Neural cell (in vitro differentiated cells): ENCODE measurements at regions not wholly inside any gene's neighbourhood (a gene's known extent, or its start where the extent isn't known, plus 50 kb on each side); places are given as distances from the start of the nearest gene placed in this dataset.
A peak's percentile ranks its signal among the peaks of the same experiment; 100 is the strongest.

Experiments used
- H2AFZ ChIP-seq: fragments of 200-600, 300-800 bp; sonication (generic), shearing (Covaris generic); 2 replicates; pipeline ENCODE4 v1.6.0; 2014; ENCODE audit warnings: low read depth, mild to moderate bottlenecking, antibody characterized with exemption, low read length, moderate library complexity
- H3F3A ChIP-seq: fragments of 200-600 bp; shearing (Covaris generic); 2 replicates; pipeline ENCODE4 v1.6.1; 2016; ENCODE audit warnings: mild to moderate bottlenecking, moderate library complexity, mixed read lengths, antibody characterized with exemption, low read length; ENCODE audit not compliant: insufficient read depth, poor library complexity, severe bottlenecking
- H3K27ac ChIP-seq: fragments of 200-600, 300-800 bp; sonication (generic), shearing (Covaris generic); 2 replicates; pipeline ENCODE4 v1.5.1; 2014; ENCODE audit warnings: mild to moderate bottlenecking, low read length, moderate library complexity
- H3K27me3 ChIP-seq: fragments of 300-800, 200-600 bp; sonication (generic), shearing (Covaris generic); 2 replicates; pipeline ENCODE4 v1.6.0; 2014; ENCODE audit warnings: mild to moderate bottlenecking, low read depth, low read length, moderate library complexity; ENCODE audit not compliant: insufficient read depth
- H3K36me3 ChIP-seq: fragments of 300-800, 200-600 bp; sonication (generic), shearing (Covaris generic); 2 replicates; pipeline ENCODE4 v1.5.1; 2014; ENCODE audit warnings: mild to moderate bottlenecking, antibody characterized with exemption, low read length, moderate library complexity; ENCODE audit not compliant: insufficient read depth
- H3K4me2 ChIP-seq: fragments of 300-800, 200-600 bp; sonication (generic), shearing (Covaris generic); 2 replicates; pipeline ENCODE4 v1.6.0; 2014; ENCODE audit warnings: mild to moderate bottlenecking, low read length
- H3K4me3 ChIP-seq: fragments of 300-800, 200-600 bp; sonication (generic), shearing (Covaris generic); 2 replicates; pipeline ENCODE4 v1.5.1; 2014; ENCODE audit warnings: mild to moderate bottlenecking, low read length, moderate library complexity
- H3K79me2 ChIP-seq: fragments of 200-600 bp; shearing (Covaris generic); replicated peaks from 2 replicates; pipeline ENCODE4 v1.6.0; 2014; ENCODE audit warnings: mild to moderate bottlenecking, low read length, moderate library complexity; ENCODE audit not compliant: insufficient read depth
- H3K9ac ChIP-seq: fragments of 300-800, 200-600 bp; sonication (generic), shearing (Covaris generic); 2 replicates; pipeline ENCODE4 v1.6.1; 2016; ENCODE audit warnings: mild to moderate bottlenecking, low read length, mixed read lengths
- H3K9me2 ChIP-seq: fragments of 200-600 bp; shearing (Covaris generic); 2 replicates; pipeline ENCODE4 v1.6.1; 2016; ENCODE audit warnings: mild to moderate bottlenecking, low read length, mixed read lengths; ENCODE audit not compliant: insufficient read depth
- H3K9me3 ChIP-seq: fragments of 200-600, 300-800 bp; sonication (generic), shearing (Covaris generic); 2 replicates; pipeline ENCODE4 v1.6.1; 2016; ENCODE audit warnings: mild to moderate bottlenecking, mixed run types, low read length, moderate library complexity, mixed read lengths
- H4K20me1 ChIP-seq: fragments of 200-600 bp; shearing (Covaris generic); 2 replicates; pipeline ENCODE4 v1.6.1; 2016; ENCODE audit warnings: mild to moderate bottlenecking, mixed run types; ENCODE audit not compliant: insufficient read depth
- CTCF ChIP-seq: fragments of 450-650 bp; IDR thresholded peaks from 2 replicates; pipeline ENCODE4 v1.5.1; 2014; ENCODE audit warnings: antibody characterized with exemption, mild to moderate bottlenecking, moderate library complexity; ENCODE audit not compliant: poor library complexity, severe bottlenecking
- EP300 ChIP-seq: fragments of 450-650 bp; conservative IDR thresholded peaks from 2 replicates; pipeline ENCODE4 v1.6.1; 2014; ENCODE audit warnings: antibody characterized with exemption, mild to moderate bottlenecking, moderate library complexity; ENCODE audit not compliant: poor library complexity, severe bottlenecking
- EZH2 ChIP-seq: fragments of 200-600, 300-800 bp; shearing (Covaris generic), sonication (generic); IDR thresholded peaks from 2 replicates; pipeline ENCODE4 v1.6.1; 2014; ENCODE audit warnings: antibody characterized with exemption, low read length, borderline replicate concordance, mild to moderate bottlenecking; ENCODE audit not compliant: insufficient read depth, poor library complexity, severe bottlenecking
- MXI1 ChIP-seq: fragments of 450-650 bp; conservative IDR thresholded peaks from 2 replicates; pipeline ENCODE4 v1.6.1; 2014; ENCODE audit warnings: antibody characterized with exemption, mild to moderate bottlenecking; ENCODE audit not compliant: poor library complexity, severe bottlenecking
- POLR2AphosphoS5 ChIP-seq: IDR thresholded peaks from 2 replicates; pipeline ENCODE4 v1.6.1; 2012
- RAD21 ChIP-seq: fragments of 450-650 bp; conservative IDR thresholded peaks from 2 replicates; pipeline ENCODE4 v1.6.1; 2014; ENCODE audit warnings: antibody characterized with exemption, mild to moderate bottlenecking, moderate library complexity
- REST ChIP-seq: IDR thresholded peaks from 2 replicates; pipeline ENCODE4 v1.6.1; 2012; ENCODE audit warnings: borderline replicate concordance
- SMC3 ChIP-seq: fragments of 450-650 bp; conservative IDR thresholded peaks from 2 replicates; pipeline ENCODE4 v1.6.1; 2014; ENCODE audit warnings: antibody characterized with exemption, mild to moderate bottlenecking, moderate library complexity; ENCODE audit not compliant: poor library complexity
- TAF1 ChIP-seq: IDR thresholded peaks from 2 replicates; pipeline ENCODE4 v1.6.1; 2012; ENCODE audit warnings: low read depth

- no peak overlapping the region for H2AFZ ChIP-seq
- H3K9me2 ChIP-seq = no peaks in the 10 kb centered on the region
- no peaks in the 10 kb centered on the region for H4K20me1 ChIP-seq
- peaks cover 5% of the 10 kb centered on the region for H3K9me3 ChIP-seq
- no peak overlapping the region for H3K4me3 ChIP-seq
- no peaks in the 10 kb centered on the region for H3K79me2 ChIP-seq
- no peak overlapping the region for H3K4me2 ChIP-seq
- no peaks in the 10 kb centered on the region for H3F3A ChIP-seq
- H3K27ac ChIP-seq = no peak overlapping the region
- H3K36me3 ChIP-seq = no peaks in the 10 kb centered on the region
- TF ChIP-seq TAF1 (no peak), CTCF (no peak), RAD21 (no peak), POLR2AphosphoS5 (no peak), EZH2 (no peak), EP300 (no peak), REST (no peak), SMC3 (no peak), MXI1 (no peak)
- no peak overlapping the region for H3K9ac ChIP-seq
- H3K27me3 ChIP-seq = no peaks in the 10 kb centered on the region
These were observed 303.4 kb upstream of the C1orf174 start for GRCh38 chr1:4203501-4203900.

GRCh38 chr1:4207183-4207582, 307.1 kb upstream of the C1orf174 start:
- Histone ChIP-seq H4K20me1 (no peaks in the 10 kb centered on the region), H3K9me2 (no peaks in the 10 kb centered on the region), H3K4me2 (no peak overlapping the region), H3K79me2 (no peaks in the 10 kb centered on the region), H3K4me3 (no peak overlapping the region), H3K36me3 (no peaks in the 10 kb centered on the region), H3F3A (no peaks in the 10 kb centered on the region), H2AFZ (no peak overlapping the region), H3K27ac (no peak overlapping the region), H3K9me3 (peaks cover 5% of the 10 kb centered on the region), H3K27me3 (no peaks in the 10 kb centered on the region), H3K9ac (no peak overlapping the region)
- TF ChIP-seq EZH2 = no peak
- TF ChIP-seq TAF1 = no peak
- TF ChIP-seq POLR2AphosphoS5 = no peak
- TF ChIP-seq EP300 = peak; percentile 33
- TF ChIP-seq MXI1 = no peak
- peak; percentile 8 for TF ChIP-seq RAD21
- no peak for TF ChIP-seq SMC3
